Body of pancreas (tissue), 4 donors: ENCODE measurements at regions not wholly inside any gene's neighbourhood (a gene's known extent, or its start where the extent isn't known, plus 50 kb on each side); places are given as distances from the start of the nearest gene placed in this dataset.
"Not testable (repeated sequence)": the region's sequence is repeated elsewhere in the genome, so short reads cannot be mapped to it uniquely, and the experiment has no call there.

ENCODE experiments used
- ATAC-seq: fragments of 150-250 bp; one replicate; pipeline ENCODE4 v1.9.1; 2016
- DNase-seq, 4 donors: peaks; one replicate each; pipeline ENCODE4 v3.0.0-alpha.2; 2019
- H3K27ac ChIP-seq, 4 donors: fragments of 200-600 bp; sonication (generic); 1 replicate in 3 of 4; 2 replicates in 1 of 4; pipeline versions ENCODE4 v1.5.1 to v1.6.1; 2016 to 2019; ENCODE audit warnings: mild to moderate bottlenecking in 1 of 4, mixed read lengths in 1 of 4, moderate library complexity in 1 of 4
- H3K27me3 ChIP-seq, 2 donors: fragments of 200-600 bp; sonication (generic); one replicate each; pipeline ENCODE4 v1.6.0; 2016; ENCODE audit warnings: mild to moderate bottlenecking in 1 of 2
- H3K36me3 ChIP-seq, 2 donors: fragments of 200-600 bp; sonication (generic); replicated peaks in 1 of 2; 2 replicates each; pipeline ENCODE4 v1.5.1; 2016; ENCODE audit warnings: low read depth in 2 of 2; ENCODE audit not compliant: insufficient read depth in 1 of 2
- H3K4me1 ChIP-seq: fragments of 200-600 bp; sonication (generic); one replicate; pipeline ENCODE4 v1.6.0; 2016
- H3K4me3 ChIP-seq, 2 donors: fragments of 200-600 bp; sonication (generic); 1 replicate in 1 of 2; 2 replicates in 1 of 2; pipeline ENCODE4 v1.5.1; 2016 to 2019
- H3K9me3 ChIP-seq, 3 donors: fragments of 200-600 bp; sonication (generic); 1 replicate in 2 of 3; 2 replicates in 1 of 3; pipeline ENCODE4 v1.5.1; 2016
- POLR2A ChIP-seq, 3 donors: fragments of 450-650 bp; IDR thresholded peaks; one replicate each; pipeline ENCODE4 v1.6.1; 2016; ENCODE audit warnings: antibody characterized with exemption in 3 of 3, mild to moderate bottlenecking in 2 of 3
- WGBS, 2 donors: methylation state at CpG; one replicate each; pipeline ENCODE4 v1.1.5; 2017; 5-methylcytosine and 5-hydroxymethylcytosine counted together
- intact Hi-C: fragments of 100-400 bp; cut with DNase I; formaldehyde crosslinking; loops from one replicate; pipeline ENCODE4 v1.15.1; 2023
- TF ChIP-seq, protein P1 (sequence below), 7 experiments: fragments of 450-650 bp in 4 of 7; fragments of 200-600 bp in 3 of 7; sonication (generic) in 3 of 7; IDR thresholded peaks; one replicate each; pipeline ENCODE4 v1.5.1; 2016 to 2019; ENCODE audit warnings: antibody characterized with exemption in 7 of 7

- H3K27me3 ChIP-seq: no peaks in the 10 kb centered on the region
- no peaks in the 10 kb centered on the region for H3K36me3 ChIP-seq
- DNase-seq (no peak), ATAC-seq (no peak)
- H3K4me3 ChIP-seq: no peak overlapping the region
- H3K9me3 ChIP-seq: no peaks in the 10 kb centered on the region
- no peak overlapping the region for H3K27ac ChIP-seq
- H3K4me1 ChIP-seq: no peaks in the 10 kb centered on the region
- TF ChIP-seq POLR2A (IDR thresholded peaks at IDR 0.05): no peak
- TF ChIP-seq, protein P1, sequence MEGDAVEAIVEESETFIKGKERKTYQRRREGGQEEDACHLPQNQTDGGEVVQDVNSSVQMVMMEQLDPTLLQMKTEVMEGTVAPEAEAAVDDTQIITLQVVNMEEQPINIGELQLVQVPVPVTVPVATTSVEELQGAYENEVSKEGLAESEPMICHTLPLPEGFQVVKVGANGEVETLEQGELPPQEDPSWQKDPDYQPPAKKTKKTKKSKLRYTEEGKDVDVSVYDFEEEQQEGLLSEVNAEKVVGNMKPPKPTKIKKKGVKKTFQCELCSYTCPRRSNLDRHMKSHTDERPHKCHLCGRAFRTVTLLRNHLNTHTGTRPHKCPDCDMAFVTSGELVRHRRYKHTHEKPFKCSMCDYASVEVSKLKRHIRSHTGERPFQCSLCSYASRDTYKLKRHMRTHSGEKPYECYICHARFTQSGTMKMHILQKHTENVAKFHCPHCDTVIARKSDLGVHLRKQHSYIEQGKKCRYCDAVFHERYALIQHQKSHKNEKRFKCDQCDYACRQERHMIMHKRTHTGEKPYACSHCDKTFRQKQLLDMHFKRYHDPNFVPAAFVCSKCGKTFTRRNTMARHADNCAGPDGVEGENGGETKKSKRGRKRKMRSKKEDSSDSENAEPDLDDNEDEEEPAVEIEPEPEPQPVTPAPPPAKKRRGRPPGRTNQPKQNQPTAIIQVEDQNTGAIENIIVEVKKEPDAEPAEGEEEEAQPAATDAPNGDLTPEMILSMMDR (IDR thresholded peaks at IDR 0.05): no peak
- intact Hi-C loops: no loop called here
Observed at GRCh38 chrX:73987166-73987565, 134.7 kb upstream of the XIST start.

DNA sequence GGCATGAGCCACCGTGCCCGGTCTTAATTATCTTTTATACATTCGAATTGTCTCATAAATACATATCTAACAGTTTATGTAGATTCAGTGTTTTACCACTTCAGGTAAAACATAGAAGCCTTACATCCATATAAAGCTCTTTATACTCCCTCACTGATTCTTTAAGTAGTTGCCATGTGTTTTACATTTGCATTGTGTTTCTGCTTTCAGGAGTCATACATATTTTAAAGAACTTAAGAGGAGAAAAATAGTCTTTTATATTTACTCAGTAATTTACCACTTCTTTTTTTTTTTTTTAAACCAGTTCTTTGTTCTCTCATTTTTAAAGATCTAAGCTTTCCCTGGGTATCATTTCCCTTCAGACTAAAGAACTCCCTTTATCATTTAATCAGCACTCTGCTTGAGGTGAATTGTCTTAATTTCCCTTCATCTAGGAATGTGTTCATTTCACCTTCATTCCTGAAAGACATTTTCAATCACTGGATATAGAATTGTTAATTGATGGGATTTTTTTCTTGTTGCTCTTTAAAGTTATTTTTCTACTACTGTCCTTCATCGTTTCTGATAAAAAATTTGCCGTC is 127.1 kb upstream of the XIST start:
- DNase-seq (no peak), ATAC-seq (no peak)
- intact Hi-C loops: no loop called here
- WGBS, 2 donors: 63 to 65% methylated on average over 5 of the region's 5 CpGs
- TF ChIP-seq, protein P1 (IDR thresholded peaks at IDR 0.05): no peak
- no peak for TF ChIP-seq POLR2A (IDR thresholded peaks at IDR 0.05)
- Histone ChIP-seq H3K4me1 (no peaks in the 10 kb centered on the region), H3K27ac (no peak overlapping the region), H3K36me3 (no peaks in the 10 kb centered on the region), H3K27me3 (no peaks in the 10 kb centered on the region), H3K9me3 (no peaks in the 10 kb centered on the region), H3K4me3 (no peak overlapping the region)

GRCh38 chrX:73977542-73978169 is 125.1 kb upstream of the XIST start:
- no peaks in the 10 kb centered on the region for H3K36me3 ChIP-seq
- TF ChIP-seq POLR2A (IDR thresholded peaks at IDR 0.05): no peak
- TF ChIP-seq, protein P1 (IDR thresholded peaks at IDR 0.05): no peak
- intact Hi-C loops: no loop called here
- no peak for ATAC-seq
- no peak overlapping the region for H3K27ac ChIP-seq
- no peaks in the 10 kb centered on the region for H3K27me3 ChIP-seq
- H3K9me3 ChIP-seq: no peaks in the 10 kb centered on the region
- WGBS, 2 donors: 89 to 93% methylated on average over 7 to 8 of the region's 8 CpGs
- H3K4me3 ChIP-seq: no peak overlapping the region
- H3K4me1 ChIP-seq: no peaks in the 10 kb centered on the region
- no peak for DNase-seq

GRCh38 chrX:73967461-73967860 is 114.9 kb upstream of the XIST start:
- H3K36me3 ChIP-seq, intact Hi-C loops, H3K9me3 ChIP-seq, ATAC-seq, H3K4me3 ChIP-seq, H3K27me3 ChIP-seq, DNase-seq, H3K4me1 ChIP-seq, H3K27ac ChIP-seq: not testable (repeated sequence)
- 87 to 93% methylated on average over 22 of the region's 22 CpGs for WGBS, 2 donors

- 72 to 81% methylated on average over 2 of the region's 2 CpGs for WGBS, 2 donors
- ATAC-seq (no peak), DNase-seq (no peak)
- Histone ChIP-seq H3K27me3 (no peaks in the 10 kb centered on the region), H3K4me1 (no peaks in the 10 kb centered on the region), H3K36me3 (no peaks in the 10 kb centered on the region), H3K9me3 (no peaks in the 10 kb centered on the region), H3K27ac (no peak overlapping the region), H3K4me3 (no peak overlapping the region)
- intact Hi-C loops: no loop called here
- TF ChIP-seq, protein P1 (IDR thresholded peaks at IDR 0.05): no peak
Observed at GRCh38 chrX:73965833-73966232, 113.3 kb upstream of the XIST start.
